HL-60 (cell line): ENCODE measurements at regions not wholly inside any gene's neighbourhood (a gene's known extent, or its start where the extent isn't known, plus 50 kb on each side); places are given as distances from the start of the nearest gene placed in this dataset.

Experiments used
- DNase-seq, 2 experiments: peaks; one replicate each; pipeline ENCODE4 v3.0.0-alpha.2; 2010 to 2020; ENCODE audit warnings: low read depth in 1 of 2, low spot score in 1 of 2
- H3K27ac ChIP-seq: fragments of 250-450 bp; sonication (Bioruptor Pico); replicated peaks from 2 replicates; pipeline ENCODE4 v1.5.1; 2020; ENCODE audit warnings: mild to moderate bottlenecking, moderate library complexity
- H3K27me3 ChIP-seq: fragments of 250-450 bp; sonication (Bioruptor Pico); 2 replicates; pipeline ENCODE4 v1.5.1; 2021; ENCODE audit warnings: mild to moderate bottlenecking, moderate library complexity; ENCODE audit not compliant: insufficient read depth, poor library complexity, severe bottlenecking
- H3K4me3 ChIP-seq: replicated peaks from 2 replicates; pipeline ENCODE4 v1.5.1; 2011; ENCODE audit warnings: mild to moderate bottlenecking, control low read depth, low read length; ENCODE audit not compliant: insufficient read depth
- CTCF ChIP-seq: IDR thresholded peaks from one replicate; pipeline ENCODE4 v1.5.1; 2011; ENCODE audit warnings: low read length, control low read depth, inconsistent platforms; ENCODE audit not compliant: insufficient read depth
- GABPA ChIP-seq: IDR thresholded peaks from 2 replicates; pipeline ENCODE4 v1.6.1; 2012; ENCODE audit warnings: low read depth
- POLR2AphosphoS5 ChIP-seq: IDR thresholded peaks from 2 replicates; pipeline ENCODE4 v1.6.1; 2012; ENCODE audit warnings: low read depth
- REST ChIP-seq: IDR thresholded peaks from 2 replicates; pipeline ENCODE4 v1.6.1; 2012; ENCODE audit warnings: low read depth; ENCODE audit not compliant: insufficient replicate concordance
- SPI1 ChIP-seq: IDR thresholded peaks from 2 replicates; pipeline ENCODE4 v1.6.1; 2012; ENCODE audit warnings: low read depth, mild to moderate bottlenecking, borderline replicate concordance

- no peaks in the 10 kb centered on the region for H3K27me3 ChIP-seq
- TF ChIP-seq REST (no peak), POLR2AphosphoS5 (no peak), GABPA (no peak), SPI1 (no peak), CTCF (no peak)
- no peak for DNase-seq
- no peak overlapping the region for H3K27ac ChIP-seq
- H3K4me3 ChIP-seq, result no peak overlapping the region
Observed at GRCh38 chr6:106011476-106011875, 74.7 kb upstream of the PRDM1 start.

DNA sequence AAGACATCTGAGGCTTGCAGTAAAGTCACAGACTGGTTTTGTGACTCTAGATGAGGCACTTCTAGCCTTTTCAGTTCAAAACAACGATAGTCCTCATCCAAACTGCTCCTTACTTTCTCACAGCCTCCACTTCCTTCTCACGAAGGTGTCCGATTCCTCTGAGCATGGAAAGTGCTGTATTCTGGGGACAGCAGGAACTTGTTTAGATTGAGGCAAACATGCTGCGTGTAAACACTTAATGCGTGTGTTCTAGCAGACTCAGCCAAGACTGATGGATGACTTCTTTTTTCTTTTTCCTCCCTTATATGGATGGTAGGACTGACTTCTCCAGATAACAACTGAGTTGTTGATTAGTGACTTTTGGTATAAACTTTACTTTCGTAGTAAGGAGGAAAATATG is 80.2 kb upstream of the PRDM1 start:
- Histone ChIP-seq H3K27me3 (no peaks in the 10 kb centered on the region), H3K4me3 (no peak overlapping the region), H3K27ac (no peak overlapping the region)
- no peak for DNase-seq
- TF ChIP-seq GABPA (no peak), CTCF (no peak), SPI1 (no peak), REST (no peak), POLR2AphosphoS5 (no peak)

DNA sequence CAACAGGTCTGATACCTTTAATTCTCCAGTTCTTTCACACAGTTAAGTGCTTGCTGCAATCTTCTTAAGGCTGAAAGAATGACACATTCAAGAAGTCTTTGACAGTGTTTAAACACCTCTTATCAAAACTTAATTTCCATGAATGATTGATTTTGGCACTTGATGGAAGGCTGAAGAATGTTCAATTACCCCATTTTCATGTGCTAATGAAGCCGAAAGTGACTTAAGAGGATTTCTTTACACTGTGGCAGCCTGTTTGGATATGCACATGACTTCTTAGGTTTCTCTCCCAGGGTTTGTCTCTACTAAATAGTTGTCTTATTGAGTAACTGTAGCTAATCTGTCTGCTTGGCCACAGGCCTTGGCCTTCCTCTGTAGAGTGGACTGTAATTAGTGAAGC is 81.1 kb upstream of the PRDM1 start:
- no peak for TF ChIP-seq GABPA
- no peak for TF ChIP-seq POLR2AphosphoS5
- no peak for TF ChIP-seq SPI1
- no peak for TF ChIP-seq REST
- no peak for TF ChIP-seq CTCF
- DNase-seq, result no peak
- no peak overlapping the region for H3K4me3 ChIP-seq
- no peaks in the 10 kb centered on the region for H3K27me3 ChIP-seq
- H3K27ac ChIP-seq, result no peak overlapping the region
